Thyroid gland (tissue), 4 donors: ENCODE measurements at regions not wholly inside any gene's neighbourhood (a gene's known extent, or its start where the extent isn't known, plus 50 kb on each side); places are given as distances from the start of the nearest gene placed in this dataset.

Experiments
- POLR2A ChIP-seq, 2 donors: fragments of 450-650 bp; IDR thresholded peaks; one replicate each; pipeline ENCODE4 v1.6.1; 2017; ENCODE audit warnings: antibody characterized with exemption in 2 of 2, mild to moderate bottlenecking in 2 of 2, moderate library complexity in 1 of 2
- TF ChIP-seq, protein P1 (sequence below), 6 experiments: fragments of 200-600 bp in 3 of 6; fragments of 450-650 bp in 3 of 6; sonication (generic) in 3 of 6; IDR thresholded peaks; one replicate each; pipeline ENCODE4 v1.5.1; 2016 to 2019; ENCODE audit warnings: antibody characterized with exemption in 6 of 6, mild to moderate bottlenecking in 2 of 6, inconsistent platforms in 1 of 6, moderate library complexity in 1 of 6

DNA sequence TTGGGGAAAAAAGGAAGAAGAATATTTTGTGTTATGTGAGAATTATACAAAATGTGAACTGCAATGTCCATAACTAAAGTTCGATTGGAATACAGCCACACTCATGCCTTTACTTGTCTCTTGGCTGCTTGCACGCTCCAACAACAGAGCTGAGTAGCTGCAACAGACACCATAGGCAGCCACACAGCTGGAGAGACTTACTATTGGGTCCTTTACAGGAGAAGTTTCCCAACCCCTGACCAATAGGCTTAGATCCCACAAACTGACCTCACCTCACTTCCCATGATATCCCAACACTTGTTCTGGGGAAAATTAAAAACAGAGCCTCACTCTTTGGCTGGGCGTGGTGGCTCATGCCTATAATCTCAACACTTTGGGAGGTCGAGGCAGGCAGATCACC lies 213.8 kb downstream of the SH3BP4 start:
- TF ChIP-seq, protein P1, sequence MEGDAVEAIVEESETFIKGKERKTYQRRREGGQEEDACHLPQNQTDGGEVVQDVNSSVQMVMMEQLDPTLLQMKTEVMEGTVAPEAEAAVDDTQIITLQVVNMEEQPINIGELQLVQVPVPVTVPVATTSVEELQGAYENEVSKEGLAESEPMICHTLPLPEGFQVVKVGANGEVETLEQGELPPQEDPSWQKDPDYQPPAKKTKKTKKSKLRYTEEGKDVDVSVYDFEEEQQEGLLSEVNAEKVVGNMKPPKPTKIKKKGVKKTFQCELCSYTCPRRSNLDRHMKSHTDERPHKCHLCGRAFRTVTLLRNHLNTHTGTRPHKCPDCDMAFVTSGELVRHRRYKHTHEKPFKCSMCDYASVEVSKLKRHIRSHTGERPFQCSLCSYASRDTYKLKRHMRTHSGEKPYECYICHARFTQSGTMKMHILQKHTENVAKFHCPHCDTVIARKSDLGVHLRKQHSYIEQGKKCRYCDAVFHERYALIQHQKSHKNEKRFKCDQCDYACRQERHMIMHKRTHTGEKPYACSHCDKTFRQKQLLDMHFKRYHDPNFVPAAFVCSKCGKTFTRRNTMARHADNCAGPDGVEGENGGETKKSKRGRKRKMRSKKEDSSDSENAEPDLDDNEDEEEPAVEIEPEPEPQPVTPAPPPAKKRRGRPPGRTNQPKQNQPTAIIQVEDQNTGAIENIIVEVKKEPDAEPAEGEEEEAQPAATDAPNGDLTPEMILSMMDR (IDR thresholded peaks at IDR 0.05): no peak
- no peak for TF ChIP-seq POLR2A (IDR thresholded peaks at IDR 0.05)
